GM12878 (cell line): ENCODE measurements at regions not wholly inside any gene's neighbourhood (a gene's known extent, or its start where the extent isn't known, plus 50 kb on each side); places are given as distances from the start of the nearest gene placed in this dataset.

Experiments
- ATAC-seq: fragments of 200-7000 bp; cut with Tn5 transposase; 3 replicates; pipeline ENCODE4 v1.9.1; 2020; ENCODE audit warnings: mild to moderate bottlenecking, moderate library complexity
- BruUV-seq: library from RNA; stranded (reverse); fragments of 400-500 nt; replicated peaks from 2 replicates; lab custom pipeline; 2021; lab: Mats Ljungman, UMichigan
- CTCF ChIA-PET: fragments of 300-600 bp; sonication (Branson Sonifier 250); formaldehyde crosslinking; extraction: SDS; loops from one replicate; lab custom pipeline; 2021; ENCODE audit warnings: inconsistent platforms; lab: Yijun Ruan, JAX
- POLR2A ChIA-PET: fragments of 350-600 bp; formaldehyde crosslinking; extraction: SDS; loops from one replicate; lab custom pipeline; 2021; ENCODE audit warnings: inconsistent platforms; lab: Charles Lee
- RAD21 ChIA-PET: fragments of 300-600 bp; sonication (Branson Sonifier 250); formaldehyde crosslinking; loops from one replicate; lab custom pipeline; 2023; ENCODE audit warnings: antibody characterized with exemption; ENCODE audit not compliant: unreplicated experiment; lab: Charles Lee
- SMC1A ChIA-PET: fragments of 300-600 bp; sonication (Branson Sonifier 250); formaldehyde crosslinking; loops from one replicate; lab custom pipeline; 2023; ENCODE audit not compliant: unreplicated experiment, uncharacterized antibody; lab: Charles Lee
- DNase-seq: peaks from one replicate; pipeline ENCODE4 v3.0.0-alpha.2; 2011; ENCODE audit warnings: low read depth, low spot score
- FAIRE-seq: peaks from 3 replicates; lab custom pipeline; 2011; peaks lifted over from hg19 to GRCh38; lab: Jason Lieb, UNC
- H2AFZ ChIP-seq: 2 replicates; pipeline ENCODE4 v1.6.0; 2011; ENCODE audit warnings: low read depth, low read length, control low read depth; ENCODE audit not compliant: control insufficient read depth
- H3K27ac ChIP-seq: 2 replicates; pipeline ENCODE4 v1.5.1; 2011; ENCODE audit warnings: control low read depth; ENCODE audit not compliant: control insufficient read depth, insufficient read depth
- H3K27me3 ChIP-seq, 2 experiments: replicated peaks in 1 of 2; 2 replicates each; pipeline versions ENCODE4 v1.6.0 to v1.6.1; 2011; ENCODE audit warnings: low read length in 1 of 2; ENCODE audit not compliant: control insufficient read depth in 2 of 2, insufficient read depth in 2 of 2
- H3K36me3 ChIP-seq, 2 experiments: 2 replicates each; pipeline ENCODE4 v1.5.1; 2011; ENCODE audit warnings: low read length in 1 of 2; ENCODE audit not compliant: control insufficient read depth in 2 of 2, insufficient read depth in 2 of 2
- H3K4me1 ChIP-seq: 2 replicates; pipeline ENCODE4 v1.6.1; 2011; ENCODE audit warnings: mild to moderate bottlenecking, low read length, moderate library complexity, mixed read lengths; ENCODE audit not compliant: control insufficient read depth, insufficient read depth
- H3K4me2 ChIP-seq: 2 replicates; pipeline ENCODE4 v1.6.0; 2011; ENCODE audit warnings: control low read depth; ENCODE audit not compliant: control insufficient read depth, insufficient read depth
- H3K4me3 ChIP-seq: fragments of 200-600 bp; sonication (generic); 2 replicates; pipeline ENCODE4 v1.5.1; 2016
- H3K79me2 ChIP-seq: 2 replicates; pipeline ENCODE4 v1.6.0; 2011; ENCODE audit warnings: low read length; ENCODE audit not compliant: control insufficient read depth, insufficient read depth
- H3K9ac ChIP-seq: 2 replicates; pipeline ENCODE4 v1.8.0; 2011; ENCODE audit warnings: low read length, control low read depth, mixed read lengths; ENCODE audit not compliant: control insufficient read depth, insufficient read depth
- H3K9me3 ChIP-seq: replicated peaks from 3 replicates; pipeline ENCODE4 v1.5.1; 2011; ENCODE audit warnings: mild to moderate bottlenecking, low read length; ENCODE audit not compliant: control insufficient read depth, insufficient read depth
- H4K20me1 ChIP-seq: 2 replicates; pipeline ENCODE4 v1.6.0; 2011; ENCODE audit not compliant: control insufficient read depth, insufficient read depth
- ATF7 ChIP-seq: fragments of 450-650 bp; IDR thresholded peaks from 2 replicates; pipeline ENCODE4 v1.6.1; 2016; ENCODE audit warnings: low read depth, mild to moderate bottlenecking
- CBFB ChIP-seq: IDR thresholded peaks from 2 replicates; pipeline ENCODE4 v1.6.1; 2016; ENCODE audit warnings: antibody characterized with exemption, low read depth
- E2F8 ChIP-seq: fragments of 450-650 bp; IDR thresholded peaks from 2 replicates; pipeline ENCODE4 v1.6.1; 2018; ENCODE audit warnings: mild to moderate bottlenecking, low read depth, moderate library complexity; ENCODE audit not compliant: partially characterized antibody
- HDGF ChIP-seq: fragments of 450-650 bp; IDR thresholded peaks from 2 replicates; pipeline ENCODE4 v1.6.1; 2016; ENCODE audit warnings: antibody characterized with exemption
- NFXL1 ChIP-seq: fragments of 450-650 bp; IDR thresholded peaks from 2 replicates; pipeline ENCODE4 v1.6.1; 2017; ENCODE audit warnings: antibody characterized with exemption, mild to moderate bottlenecking, borderline replicate concordance
- PRDM15 ChIP-seq: fragments of 450-650 bp; formaldehyde crosslinking; IDR thresholded peaks from 2 replicates; pipeline ENCODE4 v1.4.0; 2020; ENCODE audit warnings: mild to moderate bottlenecking, moderate library complexity
- RB1 ChIP-seq: fragments of 450-650 bp; formaldehyde crosslinking; IDR thresholded peaks from 2 replicates; pipeline ENCODE4 v1.6.1; 2017; ENCODE audit warnings: mild to moderate bottlenecking, borderline replicate concordance
- SMARCA5 ChIP-seq: fragments of 450-650 bp; IDR thresholded peaks from 2 replicates; pipeline ENCODE4 v1.6.1; 2017; ENCODE audit warnings: mild to moderate bottlenecking
- YY1 ChIP-seq: IDR thresholded peaks from 2 replicates; pipeline ENCODE4 v1.6.1; 2011; ENCODE audit warnings: low read depth, mild to moderate bottlenecking, low read length
- ZBED1 ChIP-seq: IDR thresholded peaks from 2 replicates; pipeline ENCODE4 v1.6.1; 2016; ENCODE audit warnings: borderline replicate concordance
- ZNF24 ChIP-seq: fragments of 450-650 bp; IDR thresholded peaks from 2 replicates; pipeline ENCODE4 v1.6.1; 2017; ENCODE audit warnings: antibody characterized with exemption, mild to moderate bottlenecking
- WGBS: methylation state at CpG from one replicate; pipeline ENCODE4 v1.1.6; 2016; ENCODE audit warnings: low lambda C conversion rate; ENCODE audit not compliant: insufficient replicate concordance, insufficient coverage; ENCODE audit errors: missing lambda C conversion rate; 5-methylcytosine and 5-hydroxymethylcytosine counted together
- in situ Hi-C: fragments of 300-500 bp; cut with MboI; formaldehyde crosslinking; loops from 9 replicates; pipeline ENCODE4 v1.14.3; 2018; ENCODE audit warnings: mixed read lengths
- intact Hi-C: fragments of 100-400 bp; cut with micrococcal nuclease; formaldehyde crosslinking; loops from one replicate; pipeline ENCODE4 v1.14.2; 2022; ENCODE audit not compliant: unreplicated experiment

DNA sequence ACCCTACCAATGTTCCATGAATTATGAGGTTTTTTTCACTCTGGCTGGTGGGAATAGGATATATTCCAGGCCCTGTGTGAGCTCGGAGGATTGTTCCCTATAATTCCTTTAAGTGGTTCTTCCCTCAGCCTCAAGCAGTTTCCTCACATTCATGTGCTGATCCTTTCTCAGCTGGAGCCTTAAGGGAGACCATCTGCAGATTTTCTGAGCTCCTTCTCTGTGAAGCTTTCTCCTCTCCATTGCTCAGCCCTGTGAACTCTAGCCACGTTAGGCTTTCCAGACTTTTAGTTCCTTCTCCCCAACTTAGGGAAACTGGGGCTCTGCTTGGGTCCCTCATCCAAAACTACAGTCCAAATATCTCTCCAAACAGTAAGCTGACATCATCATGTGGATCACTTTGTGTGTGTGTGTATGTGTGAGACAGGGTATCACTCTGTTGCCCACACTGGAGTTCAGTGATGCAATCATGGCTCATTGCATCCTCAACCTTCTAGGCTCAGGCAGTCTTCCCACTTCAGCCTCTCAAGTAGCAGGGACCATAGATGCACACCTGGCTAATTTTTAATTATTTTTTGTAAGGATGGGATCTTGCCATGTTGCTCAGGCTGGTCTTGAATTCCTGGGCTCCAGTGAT, 219.5 kb upstream of the OTX2 start:
- Histone ChIP-seq H3K4me1 (no peaks in the 10 kb centered on the region), H3K36me3 (no peaks in the 10 kb centered on the region), H4K20me1 (no peaks in the 10 kb centered on the region), H3K4me2 (no peak overlapping the region), H3K27me3 (no peaks in the 10 kb centered on the region), H3K27ac (no peak overlapping the region), H3K4me3 (no peak overlapping the region), H3K79me2 (no peaks in the 10 kb centered on the region), H2AFZ (no peak overlapping the region), H3K9ac (no peak overlapping the region), H3K9me3 (no peaks in the 10 kb centered on the region; the same call in 2 of the 3 replicates)
- FAIRE-seq (no peak), ATAC-seq (no peak), DNase-seq (no peak)
- POLR2A ChIA-PET = no interaction called here
- RAD21 ChIA-PET = no interaction called here
- SMC1A ChIA-PET = no interaction called here
- no peak for TF ChIP-seq ZBED1
- TF ChIP-seq E2F8 = no peak
- TF ChIP-seq ZNF24 = no peak
- TF ChIP-seq PRDM15 = no peak
- no peak for TF ChIP-seq RB1
- no peak for TF ChIP-seq YY1
- no peak for TF ChIP-seq ATF7
- TF ChIP-seq SMARCA5 = no peak
- no peak for TF ChIP-seq CBFB
- TF ChIP-seq NFXL1 = no peak
- TF ChIP-seq HDGF = no peak
- intact Hi-C loops (no loop called here), in situ Hi-C loops (no loop called here)
- WGBS = 8% methylated on average over 2 of the region's 2 CpGs
- BruUV-seq = no TSS peak
- CTCF ChIA-PET = interaction anchor here (0.8 kb wide), 1 partner anchor 265 kb away, joined by 3 read pairs; no protein-coding TSS in a partner anchor
